Mesendoderm (in vitro differentiated cells): ENCODE measurements at regions not wholly inside any gene's neighbourhood (a gene's known extent, or its start where the extent isn't known, plus 50 kb on each side); places are given as distances from the start of the nearest gene placed in this dataset.
"Not testable (repeated sequence)": the region's sequence is repeated elsewhere in the genome, so short reads cannot be mapped to it uniquely, and the experiment has no call there.

Experiments
- DNase-seq: peaks from one replicate; pipeline ENCODE4 v3.0.0; 2013
- H2AK5ac ChIP-seq: 2 replicates; pipeline ENCODE4 v1.6.1; 2013; ENCODE audit warnings: low read length, inconsistent platforms
- H2BK120ac ChIP-seq: 2 replicates; pipeline ENCODE4 v1.6.1; 2013; ENCODE audit warnings: low read depth, mild to moderate bottlenecking, low read length, moderate library complexity, mixed read lengths
- H2BK15ac ChIP-seq: replicated peaks from 2 replicates; pipeline ENCODE4 v1.6.1; 2013; ENCODE audit warnings: low read depth, mild to moderate bottlenecking, moderate library complexity
- H2BK5ac ChIP-seq: 2 replicates; pipeline ENCODE4 v1.6.1; 2013; ENCODE audit warnings: low read length, inconsistent platforms
- H3K18ac ChIP-seq: 2 replicates; pipeline ENCODE4 v1.6.1; 2013; ENCODE audit warnings: mild to moderate bottlenecking, low read length, mixed read lengths
- H3K23ac ChIP-seq: one replicate; pipeline ENCODE4 v1.6.1; 2013; ENCODE audit warnings: low read length
- H3K27ac ChIP-seq: 2 replicates; pipeline ENCODE4 v1.5.1; 2013; ENCODE audit warnings: low read depth, mild to moderate bottlenecking, inconsistent platforms, low read length, moderate library complexity
- H3K27me3 ChIP-seq: 2 replicates; pipeline ENCODE4 v1.6.1; 2013; ENCODE audit warnings: low read length, control low read depth, mild to moderate bottlenecking, inconsistent platforms; ENCODE audit not compliant: insufficient read depth, poor library complexity
- H3K36me3 ChIP-seq: 2 replicates; pipeline ENCODE4 v1.6.1; 2013; ENCODE audit warnings: low read length, inconsistent platforms; ENCODE audit not compliant: control insufficient read depth, insufficient read depth
- H3K4ac ChIP-seq: one replicate; pipeline ENCODE4 v1.6.1; 2013; ENCODE audit warnings: low read depth, mild to moderate bottlenecking, low read length, moderate library complexity
- H3K4me1 ChIP-seq: 2 replicates; pipeline ENCODE4 v1.6.1; 2013; ENCODE audit warnings: low read depth, low read length, inconsistent platforms; ENCODE audit not compliant: control insufficient read depth
- H3K4me2 ChIP-seq: 2 replicates; pipeline ENCODE4 v1.6.1; 2013; ENCODE audit warnings: low read length
- H3K4me3 ChIP-seq: 2 replicates; pipeline ENCODE4 v1.5.1; 2013; ENCODE audit warnings: mild to moderate bottlenecking, low read length
- H3K56ac ChIP-seq: one replicate; pipeline ENCODE4 v1.6.1; 2013; ENCODE audit warnings: low read length
- H3K79me1 ChIP-seq: 2 replicates; pipeline ENCODE4 v1.6.1; 2013; ENCODE audit warnings: low read length, inconsistent platforms
- H3K79me2 ChIP-seq: 2 replicates; pipeline ENCODE4 v1.6.1; 2013; ENCODE audit warnings: mild to moderate bottlenecking, low read length; ENCODE audit not compliant: control insufficient read depth, insufficient read depth
- H3K9ac ChIP-seq: 2 replicates; pipeline ENCODE4 v1.6.1; 2013; ENCODE audit warnings: low read length, inconsistent platforms
- H4K5ac ChIP-seq: one replicate; pipeline ENCODE4 v1.6.1; 2013; ENCODE audit warnings: low read length
- H4K8ac ChIP-seq: one replicate; pipeline ENCODE4 v1.6.1; 2013; ENCODE audit warnings: low read depth, mild to moderate bottlenecking, control low read depth, low read length, moderate library complexity
- WGBS: extraction: QIAGEN DNeasy Blood & Tissue Kit; methylation state at CpG from one replicate; pipeline ENCODE4 v1.1.7; 2013; ENCODE audit warnings: low lambda C conversion rate, missing lambda C conversion rate; ENCODE audit not compliant: insufficient coverage; ENCODE audit errors: extremely low coverage; 5-methylcytosine and 5-hydroxymethylcytosine counted together

DNA sequence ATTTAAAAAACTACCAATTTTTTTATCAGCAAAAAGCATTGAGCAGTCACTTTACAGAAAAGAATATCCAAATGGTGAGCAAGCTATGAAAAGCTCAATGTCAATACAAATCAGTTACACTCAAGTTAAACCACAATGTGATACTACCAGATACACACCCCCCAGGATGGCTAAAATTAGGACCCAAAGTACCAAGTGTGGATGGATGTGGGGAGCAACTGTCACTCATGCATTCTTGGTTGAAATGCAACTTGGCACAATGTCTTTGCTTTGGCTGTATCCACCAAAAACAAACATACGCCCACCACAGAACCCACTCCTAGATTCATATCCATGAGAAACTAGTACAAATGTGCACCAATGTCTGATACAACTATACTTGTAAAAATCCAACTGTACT, 120.0 kb upstream of the IRX1 start:
- no peaks in the 10 kb centered on the region for H3K79me1 ChIP-seq
- H4K8ac ChIP-seq: no peak overlapping the region
- no peak overlapping the region for H3K4ac ChIP-seq
- no peak overlapping the region for H2AK5ac ChIP-seq
- H3K36me3 ChIP-seq: no peaks in the 10 kb centered on the region
- no peaks in the 10 kb centered on the region for H3K4me1 ChIP-seq
- no peak overlapping the region for H2BK120ac ChIP-seq
- no peak overlapping the region for H3K23ac ChIP-seq
- no peak overlapping the region for H2BK15ac ChIP-seq
- no peak overlapping the region for H2BK5ac ChIP-seq
- no peak for DNase-seq
- H3K79me2 ChIP-seq: no peaks in the 10 kb centered on the region
- H3K27me3 ChIP-seq: no peaks in the 10 kb centered on the region
- H3K4me3 ChIP-seq: no peak overlapping the region
- H3K4me2 ChIP-seq: no peak overlapping the region
- no peak overlapping the region for H3K27ac ChIP-seq
- H3K9ac ChIP-seq: no peak overlapping the region
- no peak overlapping the region for H3K18ac ChIP-seq
- WGBS: no CpG with 5 or more reads among the region's 1 CpG
- no peak overlapping the region for H3K56ac ChIP-seq
- H4K5ac ChIP-seq: no peak overlapping the region

DNA sequence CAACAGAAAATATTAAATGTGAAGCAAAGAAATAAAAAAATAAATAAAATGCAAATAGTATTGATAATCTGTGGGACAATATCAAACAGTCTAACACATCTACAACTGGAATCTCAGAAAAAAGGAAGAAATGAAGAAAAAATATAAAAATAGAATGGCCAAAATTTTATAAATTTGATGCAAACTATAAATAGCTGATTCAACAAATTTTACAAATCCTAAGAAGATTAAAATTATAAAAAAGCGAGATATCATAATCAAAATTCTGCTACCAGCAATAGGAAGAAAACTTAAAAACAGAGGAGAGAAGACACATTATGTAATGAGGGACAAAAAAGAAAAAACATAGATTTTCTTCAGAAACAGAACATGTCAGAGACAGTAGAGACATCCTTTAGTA, 129.2 kb upstream of the IRX1 start:
- Histone ChIP-seq H4K8ac (no peak overlapping the region), H3K36me3 (no peaks in the 10 kb centered on the region), H2BK5ac (no peak overlapping the region), H3K27me3 (no peaks in the 10 kb centered on the region), H3K4me1 (no peaks in the 10 kb centered on the region), H3K79me2 (no peaks in the 10 kb centered on the region), H3K79me1 (no peaks in the 10 kb centered on the region), H3K9ac (no peak overlapping the region), H3K56ac (no peak overlapping the region), H3K4me2 (no peak overlapping the region), H2BK120ac (no peak overlapping the region), H3K4me3 (no peak overlapping the region), H3K27ac (no peak overlapping the region), H3K23ac (no peak overlapping the region), H4K5ac (no peak overlapping the region), H2BK15ac (no peak overlapping the region), H3K18ac (no peak overlapping the region), H3K4ac (no peak overlapping the region), H2AK5ac (no peak overlapping the region)
- no peak for DNase-seq
- WGBS: no CpG with 5 or more reads among the region's 1 CpG

DNA sequence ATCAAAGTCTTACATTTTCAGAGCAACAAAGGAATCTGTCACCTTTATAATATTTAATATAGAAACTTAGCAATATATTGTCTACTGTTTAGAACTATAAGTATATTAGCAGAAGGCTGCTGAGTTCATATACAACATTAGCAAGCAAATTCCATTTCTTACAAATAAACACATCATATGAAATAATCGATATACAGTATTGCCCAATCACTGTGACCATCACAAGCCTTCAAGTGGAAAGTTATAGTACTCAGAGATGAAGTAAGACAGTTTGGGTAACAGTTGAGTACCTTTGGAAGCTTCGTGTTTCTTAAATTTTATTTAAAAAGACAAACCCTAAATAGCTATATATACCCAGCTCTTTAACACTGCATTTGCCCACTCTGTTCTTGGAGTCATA, 135.2 kb upstream of the IRX1 start:
- Histone ChIP-seq H3K23ac (no peak overlapping the region), H3K36me3 (no peaks in the 10 kb centered on the region), H3K27ac (no peak overlapping the region), H3K4ac (no peak overlapping the region), H3K79me1 (no peaks in the 10 kb centered on the region), H3K9ac (no peak overlapping the region), H3K79me2 (no peaks in the 10 kb centered on the region), H2BK5ac (no peak overlapping the region), H2BK15ac (no peak overlapping the region), H3K18ac (no peak overlapping the region), H4K8ac (no peak overlapping the region), H4K5ac (no peak overlapping the region), H3K56ac (no peak overlapping the region), H3K4me2 (no peak overlapping the region), H3K4me3 (no peak overlapping the region), H2BK120ac (no peak overlapping the region), H3K27me3 (no peaks in the 10 kb centered on the region), H2AK5ac (no peak overlapping the region), H3K4me1 (no peaks in the 10 kb centered on the region)
- no peak for DNase-seq
- no CpG with 5 or more reads among the region's 2 CpGs for WGBS

DNA sequence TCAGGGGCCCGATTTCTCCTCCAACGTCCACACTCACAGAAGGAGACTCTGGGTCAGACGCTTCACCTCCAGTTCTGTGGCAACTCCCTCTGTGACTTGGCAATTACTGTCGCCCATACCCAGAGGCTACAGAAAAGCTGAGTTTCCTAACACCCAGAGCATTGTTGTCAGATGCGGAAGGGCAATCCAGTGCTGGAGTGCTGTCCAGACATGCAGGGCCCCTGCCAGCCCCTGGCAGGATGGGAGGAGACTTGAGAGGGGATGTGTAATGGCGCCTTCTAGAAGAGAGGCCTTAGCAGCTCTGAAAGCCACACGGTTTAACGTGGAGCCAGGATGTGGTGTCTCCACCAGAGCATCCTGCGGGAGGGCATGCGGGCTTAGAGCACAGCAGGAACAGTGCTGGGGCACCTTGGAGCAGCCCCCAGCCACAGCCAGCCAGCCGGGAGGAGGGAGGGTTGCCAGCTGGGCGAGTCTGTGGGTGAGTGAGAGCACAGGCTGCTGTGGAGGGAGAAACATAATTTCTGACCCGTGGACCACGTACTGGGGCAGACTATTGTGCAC, 139.4 kb upstream of the IRX1 start:
- Histone ChIP-seq H3K27ac (no peak overlapping the region), H2BK5ac (no peak overlapping the region), H3K4me3 (no peak overlapping the region), H3K18ac (no peak overlapping the region), H2BK120ac (no peak overlapping the region), H4K5ac (no peak overlapping the region), H2AK5ac (no peak overlapping the region), H3K9ac (no peak overlapping the region), H3K27me3 (no peaks in the 10 kb centered on the region), H3K4ac (no peak overlapping the region), H3K56ac (no peak overlapping the region), H3K36me3 (no peaks in the 10 kb centered on the region), H3K79me2 (no peaks in the 10 kb centered on the region), H2BK15ac (no peak overlapping the region), H3K23ac (no peak overlapping the region), H3K4me1 (no peaks in the 10 kb centered on the region), H3K4me2 (no peak overlapping the region), H3K79me1 (no peaks in the 10 kb centered on the region), H4K8ac (no peak overlapping the region)
- DNase-seq: no peak
- no CpG with 5 or more reads among the region's 14 CpGs for WGBS

DNA sequence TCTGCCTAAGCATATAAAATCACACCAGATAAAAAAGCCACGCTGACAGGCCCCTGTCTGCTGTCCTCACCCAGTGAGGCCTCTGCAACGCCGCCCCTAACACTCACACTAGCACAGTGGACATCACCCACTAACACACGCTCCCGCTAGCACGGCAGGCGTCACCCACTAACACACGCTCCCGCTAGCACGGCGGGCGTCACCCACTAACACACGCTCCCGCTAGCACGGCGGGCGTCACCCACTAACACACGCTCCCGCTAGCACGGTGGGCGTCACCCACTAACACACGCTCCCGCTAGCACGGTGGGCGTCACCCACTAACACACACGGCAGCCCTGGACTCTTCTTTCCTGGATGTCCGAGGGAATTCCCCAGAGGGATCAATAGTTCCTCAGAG, 141.6 kb upstream of the IRX1 start:
- not testable (repeated sequence) for H2BK5ac ChIP-seq, H4K8ac ChIP-seq, H3K56ac ChIP-seq, H2AK5ac ChIP-seq, H4K5ac ChIP-seq, H3K18ac ChIP-seq, H2BK120ac ChIP-seq, H3K79me1 ChIP-seq, H3K4me3 ChIP-seq, H3K4me1 ChIP-seq, H3K27me3 ChIP-seq, H3K4me2 ChIP-seq, H3K23ac ChIP-seq, H2BK15ac ChIP-seq, H3K79me2 ChIP-seq, H3K27ac ChIP-seq, H3K36me3 ChIP-seq, H3K9ac ChIP-seq, H3K4ac ChIP-seq, DNase-seq
- WGBS: no CpG with 5 or more reads among the region's 27 CpGs

DNA sequence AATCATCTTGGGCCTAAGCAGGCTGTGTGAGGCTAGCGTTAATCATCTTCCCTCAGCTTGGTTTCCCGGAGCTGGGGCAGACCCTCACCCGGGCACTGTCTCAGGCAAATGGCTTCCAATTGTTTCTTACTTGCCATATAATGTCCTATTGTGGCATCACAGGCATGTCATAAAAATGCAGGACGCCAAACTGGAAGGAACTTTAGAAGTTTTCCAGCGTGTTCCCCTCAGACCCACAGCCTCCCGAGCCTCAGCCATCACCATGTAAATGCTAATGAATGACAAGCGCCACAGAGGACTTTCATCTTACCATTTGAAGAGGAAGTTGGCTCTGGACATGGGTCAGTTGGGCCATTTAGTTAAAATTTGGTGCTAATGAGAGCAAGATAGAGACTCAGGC, 143.0 kb upstream of the IRX1 start:
- H4K5ac ChIP-seq: no peak overlapping the region
- H2BK120ac ChIP-seq: no peak overlapping the region
- H3K9ac ChIP-seq: no peak overlapping the region
- H3K4me3 ChIP-seq: no peak overlapping the region
- H4K8ac ChIP-seq: no peak overlapping the region
- no peak for DNase-seq
- WGBS: no CpG with 5 or more reads among the region's 7 CpGs
- H2BK5ac ChIP-seq: no peak overlapping the region
- no peak overlapping the region for H2AK5ac ChIP-seq
- H3K79me2 ChIP-seq: no peaks in the 10 kb centered on the region
- no peak overlapping the region for H3K4me2 ChIP-seq
- H2BK15ac ChIP-seq: no peak overlapping the region
- no peak overlapping the region for H3K56ac ChIP-seq
- H3K79me1 ChIP-seq: no peaks in the 10 kb centered on the region
- H3K4ac ChIP-seq: no peak overlapping the region
- H3K27ac ChIP-seq: no peak overlapping the region
- no peaks in the 10 kb centered on the region for H3K36me3 ChIP-seq
- H3K4me1 ChIP-seq: no peaks in the 10 kb centered on the region
- no peak overlapping the region for H3K23ac ChIP-seq
- H3K27me3 ChIP-seq: no peaks in the 10 kb centered on the region
- H3K18ac ChIP-seq: no peak overlapping the region
